IMR-90 (cell line): ENCODE measurements at regions not wholly inside any gene's neighbourhood (a gene's known extent, or its start where the extent isn't known, plus 50 kb on each side); places are given as distances from the start of the nearest gene placed in this dataset.

Experiments
- ATAC-seq: fragments of 200-7000 bp; cut with Tn5 transposase; 2 replicates; pipeline ENCODE4 v1.9.1; 2020; ENCODE audit warnings: low read depth, mild to moderate bottlenecking, moderate library complexity
- BruUV-seq: library from RNA; stranded (reverse); fragments of 400-500 nt; replicated peaks from 2 replicates; lab custom pipeline; 2021; lab: Mats Ljungman, UMichigan
- CTCF ChIA-PET: fragments of 300-600 bp; formaldehyde crosslinking; extraction: SDS; loops from one replicate; lab custom pipeline; 2021; ENCODE audit warnings: antibody characterized with exemption; lab: Yijun Ruan, JAX
- POLR2A ChIA-PET: fragments of 300-600 bp; sonication (Branson Sonifier 250); formaldehyde crosslinking; loops from one replicate; lab custom pipeline; 2022; ENCODE audit warnings: antibody characterized with exemption; ENCODE audit not compliant: unreplicated experiment; lab: Charles Lee
- DNase-seq: peaks from one replicate; pipeline ENCODE4 v3.0.0; 2013
- H2AFZ ChIP-seq: replicated peaks from 2 replicates; pipeline ENCODE3; 2013; ENCODE audit warnings: low read length, mild to moderate bottlenecking; ENCODE audit not compliant: poor library complexity
- H2AK5ac ChIP-seq: 2 replicates; pipeline ENCODE4 v1.6.1; 2013; ENCODE audit warnings: low read depth, low read length, inconsistent platforms
- H2AK9ac ChIP-seq: replicated peaks from 2 replicates; pipeline ENCODE3; 2013; ENCODE audit warnings: mild to moderate bottlenecking, low read depth, low read length, moderate library complexity; ENCODE audit not compliant: poor library complexity
- H2BK120ac ChIP-seq: 2 replicates; pipeline ENCODE4 v1.6.1; 2013; ENCODE audit warnings: low read depth, low read length, inconsistent platforms
- H2BK15ac ChIP-seq: 3 replicates; pipeline ENCODE4 v1.6.1; 2013; ENCODE audit warnings: low read depth, low read length, inconsistent platforms
- H2BK20ac ChIP-seq: 2 replicates; pipeline ENCODE4 v1.6.1; 2013; ENCODE audit warnings: low read depth, mild to moderate bottlenecking, inconsistent platforms, low read length, moderate library complexity
- H2BK5ac ChIP-seq: 2 replicates; pipeline ENCODE4 v1.6.1; 2013; ENCODE audit warnings: mild to moderate bottlenecking, low read depth, low read length, inconsistent platforms; ENCODE audit not compliant: poor library complexity, severe bottlenecking
- H3K14ac ChIP-seq: replicated peaks from 2 replicates; pipeline ENCODE4 v1.6.1; 2013; ENCODE audit warnings: low read depth, low read length, inconsistent platforms
- H3K18ac ChIP-seq: 2 replicates; pipeline ENCODE4 v1.6.1; 2013; ENCODE audit warnings: low read depth, low read length, control low read depth
- H3K23ac ChIP-seq: 2 replicates; pipeline ENCODE4 v1.6.1; 2013; ENCODE audit warnings: low read depth, low read length, inconsistent platforms
- H3K27ac ChIP-seq: 2 replicates; pipeline ENCODE4 v1.5.1; 2013; ENCODE audit warnings: mild to moderate bottlenecking, control low read depth, low read length; ENCODE audit not compliant: insufficient read depth
- H3K27me3 ChIP-seq: 2 replicates; pipeline ENCODE4 v1.6.1; 2013; ENCODE audit warnings: low read length; ENCODE audit not compliant: control insufficient read depth, insufficient read depth
- H3K36me3 ChIP-seq: 2 replicates; pipeline ENCODE4 v1.6.1; 2013; ENCODE audit warnings: low read length, mixed read lengths; ENCODE audit not compliant: control insufficient read depth, insufficient read depth
- H3K4ac ChIP-seq: 2 replicates; pipeline ENCODE4 v1.6.1; 2013; ENCODE audit warnings: low read depth, low read length, inconsistent platforms
- H3K4me1 ChIP-seq: 2 replicates; pipeline ENCODE4 v1.6.1; 2013; ENCODE audit warnings: low read length, mixed read lengths; ENCODE audit not compliant: control insufficient read depth, insufficient read depth
- H3K4me2 ChIP-seq: 2 replicates; pipeline ENCODE4 v1.6.1; 2013; ENCODE audit warnings: low read depth, mild to moderate bottlenecking, control low read depth, low read length, moderate library complexity
- H3K4me3 ChIP-seq: 2 replicates; pipeline ENCODE4 v1.5.1; 2013; ENCODE audit warnings: low read depth, mild to moderate bottlenecking, control low read depth, low read length, moderate library complexity; ENCODE audit not compliant: insufficient read depth
- H3K56ac ChIP-seq: 2 replicates; pipeline ENCODE4 v1.6.1; 2013; ENCODE audit warnings: low read length, inconsistent platforms; ENCODE audit not compliant: insufficient read depth; ENCODE audit errors: extremely low read depth
- H3K79me1 ChIP-seq, 2 experiments: 2 replicates each; pipeline ENCODE4 v1.6.1; 2013; ENCODE audit warnings: low read length in 2 of 2, inconsistent platforms in 1 of 2, low read depth in 1 of 2
- H3K9ac ChIP-seq: 2 replicates; pipeline ENCODE4 v1.6.1; 2013; ENCODE audit warnings: low read depth, low read length, control low read depth
- H3K9me1 ChIP-seq: 2 replicates; pipeline ENCODE4 v1.6.1; 2013; ENCODE audit warnings: low read length, inconsistent platforms; ENCODE audit not compliant: insufficient read depth
- H3K9me3 ChIP-seq: 2 replicates; pipeline ENCODE4 v1.6.1; 2013; ENCODE audit warnings: low read length; ENCODE audit not compliant: control insufficient read depth, insufficient read depth
- H4K20me1 ChIP-seq: 2 replicates; pipeline ENCODE4 v1.6.1; 2013; ENCODE audit warnings: low read length, inconsistent platforms; ENCODE audit not compliant: insufficient read depth
- H4K5ac ChIP-seq: 2 replicates; pipeline ENCODE4 v1.6.1; 2013; ENCODE audit warnings: mild to moderate bottlenecking, low read depth, low read length, control low read depth
- H4K8ac ChIP-seq, 2 experiments: 2 replicates each; pipeline ENCODE4 v1.6.1; 2013; ENCODE audit warnings: low read depth in 2 of 2, low read length in 2 of 2, control low read depth in 1 of 2, inconsistent platforms in 1 of 2
- H4K91ac ChIP-seq: 2 replicates; pipeline ENCODE4 v1.6.1; 2013; ENCODE audit warnings: low read depth, low read length, inconsistent platforms; ENCODE audit not compliant: insufficient read depth
- BHLHE40 ChIP-seq: fragments of 150-350 bp; IDR thresholded peaks from 2 replicates; pipeline ENCODE4 v1.6.1; 2016; ENCODE audit warnings: mild to moderate bottlenecking, low read depth, low read length
- CHD1 ChIP-seq: IDR thresholded peaks from 2 replicates; pipeline ENCODE4 v1.6.1; 2012; ENCODE audit warnings: low read depth, low read length, improper control_type of control experiment
- FOS ChIP-seq: fragments of 150-350 bp; IDR thresholded peaks from 2 replicates; pipeline ENCODE4 v1.6.1; 2016; ENCODE audit warnings: low read depth, low read length
- MAFK ChIP-seq: IDR thresholded peaks from 2 replicates; pipeline ENCODE4 v1.6.1; 2012; ENCODE audit warnings: low read depth, low read length, improper control_type of control experiment
- MAZ ChIP-seq: IDR thresholded peaks from 2 replicates; pipeline ENCODE4 v1.6.1; 2012; ENCODE audit warnings: low read depth, mild to moderate bottlenecking, low read length, improper control_type of control experiment, moderate library complexity, borderline replicate concordance
- NFE2L2 ChIP-seq: fragments of 150-350 bp; IDR thresholded peaks from 2 replicates; pipeline ENCODE4 v1.6.1; 2016; ENCODE audit warnings: low read depth, mild to moderate bottlenecking, low read length
- POLR2A ChIP-seq: IDR thresholded peaks from 2 replicates; pipeline ENCODE4 v1.6.1; 2012; ENCODE audit warnings: mild to moderate bottlenecking, low read depth, low read length
- RAD21 ChIP-seq: IDR thresholded peaks from 2 replicates; pipeline ENCODE4 v1.6.1; 2012; ENCODE audit warnings: low read length, improper control_type of control experiment
- SMC3 ChIP-seq: fragments of 150-350 bp; IDR thresholded peaks from 2 replicates; pipeline ENCODE4 v1.6.1; 2016; ENCODE audit warnings: low read depth, mild to moderate bottlenecking, antibody characterized with exemption, low read length, moderate library complexity
- WGBS, 2 experiments: methylation state at CpG; one replicate each; pipeline versions ENCODE4 v1.1.5 to v1.1.7; 2013; ENCODE audit warnings: missing lambda C conversion rate in 2 of 2; ENCODE audit not compliant: insufficient read length in 1 of 2; ENCODE audit errors: extremely low coverage in 2 of 2; 5-methylcytosine and 5-hydroxymethylcytosine counted together
- dilution Hi-C: fragments of 300-500 bp; cut with HindIII; formaldehyde crosslinking; loops from one replicate; pipeline ENCODE4 v1.14.3; 2018; ENCODE audit warnings: low sequenced_read_pairs; ENCODE audit not compliant: unreplicated experiment
- in situ Hi-C: fragments of 300-500 bp; cut with MboI; formaldehyde crosslinking; loops from 3 replicates; pipeline ENCODE4 v1.14.3; 2019; ENCODE audit warnings: low sequenced_read_pairs, inconsistent platforms, mixed read lengths
- intact Hi-C: fragments of 100-400 bp; cut with micrococcal nuclease; formaldehyde crosslinking; loops from 2 replicates; pipeline ENCODE4 v1.10.0; 2022
- TF ChIP-seq, protein P1 (sequence below): fragments of 150-350 bp; IDR thresholded peaks from 2 replicates; pipeline ENCODE4 v1.6.1; 2016; ENCODE audit warnings: low read depth, mild to moderate bottlenecking, low read length, moderate library complexity, borderline replicate concordance

DNA sequence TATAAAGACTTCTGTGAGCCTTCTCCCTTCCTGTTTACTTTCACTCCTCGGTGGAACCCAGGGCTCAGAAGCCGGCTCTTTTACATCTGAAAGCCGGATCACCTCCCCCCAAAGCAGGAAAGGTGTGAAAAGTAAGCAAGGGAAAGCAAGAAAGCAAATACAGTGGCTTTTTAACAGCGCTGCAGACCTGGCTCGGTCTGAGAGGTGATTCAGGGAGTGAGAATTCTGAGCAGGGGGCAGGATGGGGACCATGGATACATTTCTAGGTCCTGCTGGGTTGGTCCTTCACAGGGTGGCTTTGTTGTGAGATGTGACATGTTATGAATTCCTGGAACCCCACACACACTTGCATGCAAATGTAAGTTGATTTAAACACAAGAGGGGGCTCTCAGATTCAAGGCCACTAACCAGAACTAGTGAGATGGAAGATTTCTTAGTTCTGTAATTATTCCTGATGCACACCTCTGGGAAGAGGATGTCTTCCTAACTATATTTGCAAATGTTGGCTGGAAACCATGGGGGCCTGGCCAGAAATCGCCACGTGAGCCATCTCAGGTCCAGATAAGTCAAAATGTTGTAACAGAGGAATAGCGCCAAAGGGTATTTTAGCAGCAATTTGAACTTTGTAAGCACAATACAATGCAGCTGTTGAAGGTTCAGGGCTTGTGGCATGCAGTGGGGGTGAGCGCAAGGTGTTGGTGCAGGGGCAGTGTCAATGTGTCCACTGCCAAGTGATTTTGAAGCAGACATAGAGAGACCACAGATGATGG is 670.1 kb upstream of the LCORL start:
- POLR2A ChIA-PET, result no interaction called here
- Histone ChIP-seq H3K18ac (no peak overlapping the region), H3K14ac (no peak overlapping the region), H2BK120ac (no peak overlapping the region), H3K4me3 (no peak overlapping the region), H3K79me1 (no peaks in the 10 kb centered on the region), H3K4me2 (no peak overlapping the region), H3K9ac (no peak overlapping the region), H4K8ac (no peak overlapping the region), H4K91ac (no peak overlapping the region), H3K9me1 (no peaks in the 10 kb centered on the region), H4K5ac (no peak overlapping the region), H2BK15ac (no peak overlapping the region), H2AK9ac (no peak overlapping the region), H4K20me1 (no peaks in the 10 kb centered on the region), H2AK5ac (no peak overlapping the region), H3K23ac (no peak overlapping the region), H2BK5ac (no peak overlapping the region), H3K27me3 (no peaks in the 10 kb centered on the region), H2BK20ac (no peak overlapping the region), H3K4ac (no peak overlapping the region), H2AFZ (no peak overlapping the region), H3K9me3 (no peaks in the 10 kb centered on the region), H3K27ac (no peak overlapping the region), H3K56ac (no peak overlapping the region), H3K36me3 (no peaks in the 10 kb centered on the region), H3K4me1 (no peaks in the 10 kb centered on the region)
- intact Hi-C loops, result no loop called here
- DNase-seq (no peak), ATAC-seq (no peak)
- CTCF ChIA-PET, result no interaction called here
- TF ChIP-seq SMC3, result no peak
- no peak for TF ChIP-seq MAZ
- TF ChIP-seq, protein P1, sequence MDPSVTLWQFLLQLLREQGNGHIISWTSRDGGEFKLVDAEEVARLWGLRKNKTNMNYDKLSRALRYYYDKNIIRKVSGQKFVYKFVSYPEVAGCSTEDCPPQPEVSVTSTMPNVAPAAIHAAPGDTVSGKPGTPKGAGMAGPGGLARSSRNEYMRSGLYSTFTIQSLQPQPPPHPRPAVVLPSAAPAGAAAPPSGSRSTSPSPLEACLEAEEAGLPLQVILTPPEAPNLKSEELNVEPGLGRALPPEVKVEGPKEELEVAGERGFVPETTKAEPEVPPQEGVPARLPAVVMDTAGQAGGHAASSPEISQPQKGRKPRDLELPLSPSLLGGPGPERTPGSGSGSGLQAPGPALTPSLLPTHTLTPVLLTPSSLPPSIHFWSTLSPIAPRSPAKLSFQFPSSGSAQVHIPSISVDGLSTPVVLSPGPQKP, result no peak
- TF ChIP-seq RAD21, result no peak
- TF ChIP-seq BHLHE40, result no peak
- TF ChIP-seq NFE2L2, result no peak
- TF ChIP-seq FOS, result no peak
- TF ChIP-seq MAFK, result no peak
- no peak for TF ChIP-seq POLR2A
- TF ChIP-seq CHD1, result no peak
- 47% methylated on average over 6 of the region's 9 CpGs; no CpG with 5 or more reads in 1 of the 2 experiments for WGBS, 2 experiments
- dilution Hi-C loops, result no loop called here
- no TSS peak for BruUV-seq
- in situ Hi-C loops, result loop anchor here (25.0 kb wide), 3 partner anchors 1546 to 1846 kb away; no protein-coding TSS in a partner anchor
